Left ventricle myocardium inferior (tissue), 1 donor: ENCODE measurements at regions not wholly inside any gene's neighbourhood (a gene's known extent, or its start where the extent isn't known, plus 50 kb on each side); places are given as distances from the start of the nearest gene placed in this dataset.
A peak's percentile ranks its signal among the peaks of the same experiment; 100 is the strongest.

Source experiments
- DNase-seq: peaks from one replicate; pipeline ENCODE4 v3.0.0-alpha.2; 2020
- H3K27ac ChIP-seq: fragments of 200-600 bp; replicated peaks from 2 replicates; pipeline ENCODE4 v1.8.0; 2021
- H3K27me3 ChIP-seq: fragments of 200-600 bp; 2 replicates; pipeline ENCODE4 v1.8.0; 2021; ENCODE audit warnings: low read depth
- H3K36me3 ChIP-seq: fragments of 200-600 bp; 2 replicates; pipeline ENCODE4 v1.8.0; 2021
- H3K4me1 ChIP-seq: fragments of 200-600 bp; 2 replicates; pipeline ENCODE4 v1.8.0; 2021
- H3K4me3 ChIP-seq: fragments of 200-600 bp; 2 replicates; pipeline ENCODE4 v1.8.0; 2021; ENCODE audit warnings: mild to moderate bottlenecking, moderate library complexity
- H3K9me3 ChIP-seq: fragments of 200-600 bp; replicated peaks from 2 replicates; pipeline ENCODE4 v1.8.0; 2021
- intact Hi-C: fragments of 100-400 bp; cut with micrococcal nuclease; formaldehyde crosslinking; loops from one replicate; pipeline ENCODE4 v1.11.0; 2022
- TF ChIP-seq, protein P1 (sequence below): fragments of 200-600 bp; IDR thresholded peaks from 2 replicates; pipeline ENCODE4 v1.8.0; 2021; ENCODE audit warnings: antibody characterized with exemption, mild to moderate bottlenecking, borderline replicate concordance
- donor health status: DM: no; HTN: yes; CAD: no; lungs with severe emphysema.

GRCh38 chr2:122105171-122105876 lies 349.9 kb downstream of the TSN start:
- peaks cover 29% of the 10 kb centered on the region for H3K27me3 ChIP-seq
- H3K27ac ChIP-seq = no peak overlapping the region
- no peak for DNase-seq
- H3K4me3 ChIP-seq = no peak overlapping the region
- no peaks in the 10 kb centered on the region for H3K9me3 ChIP-seq
- no peaks in the 10 kb centered on the region for H3K4me1 ChIP-seq
- no peaks in the 10 kb centered on the region for H3K36me3 ChIP-seq
- intact Hi-C loops = no loop called here
- TF ChIP-seq, protein P1, sequence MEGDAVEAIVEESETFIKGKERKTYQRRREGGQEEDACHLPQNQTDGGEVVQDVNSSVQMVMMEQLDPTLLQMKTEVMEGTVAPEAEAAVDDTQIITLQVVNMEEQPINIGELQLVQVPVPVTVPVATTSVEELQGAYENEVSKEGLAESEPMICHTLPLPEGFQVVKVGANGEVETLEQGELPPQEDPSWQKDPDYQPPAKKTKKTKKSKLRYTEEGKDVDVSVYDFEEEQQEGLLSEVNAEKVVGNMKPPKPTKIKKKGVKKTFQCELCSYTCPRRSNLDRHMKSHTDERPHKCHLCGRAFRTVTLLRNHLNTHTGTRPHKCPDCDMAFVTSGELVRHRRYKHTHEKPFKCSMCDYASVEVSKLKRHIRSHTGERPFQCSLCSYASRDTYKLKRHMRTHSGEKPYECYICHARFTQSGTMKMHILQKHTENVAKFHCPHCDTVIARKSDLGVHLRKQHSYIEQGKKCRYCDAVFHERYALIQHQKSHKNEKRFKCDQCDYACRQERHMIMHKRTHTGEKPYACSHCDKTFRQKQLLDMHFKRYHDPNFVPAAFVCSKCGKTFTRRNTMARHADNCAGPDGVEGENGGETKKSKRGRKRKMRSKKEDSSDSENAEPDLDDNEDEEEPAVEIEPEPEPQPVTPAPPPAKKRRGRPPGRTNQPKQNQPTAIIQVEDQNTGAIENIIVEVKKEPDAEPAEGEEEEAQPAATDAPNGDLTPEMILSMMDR = no peak

- H3K4me1 ChIP-seq = no peaks in the 10 kb centered on the region
- TF ChIP-seq, protein P1 = no peak
- H3K4me3 ChIP-seq = no peak overlapping the region
- DNase-seq = no peak
- no peaks in the 10 kb centered on the region for H3K9me3 ChIP-seq
- peaks cover 29% of the 10 kb centered on the region for H3K27me3 ChIP-seq
- intact Hi-C loops = no loop called here
- H3K27ac ChIP-seq = no peak overlapping the region
- H3K36me3 ChIP-seq = no peaks in the 10 kb centered on the region
Observed at GRCh38 chr2:122105877-122106206, 350.4 kb downstream of the TSN start.

- no peaks in the 10 kb centered on the region for H3K9me3 ChIP-seq
- intact Hi-C loops = no loop called here
- no peaks in the 10 kb centered on the region for H3K4me1 ChIP-seq
- no peaks in the 10 kb centered on the region for H3K36me3 ChIP-seq
- H3K27me3 ChIP-seq = peaks cover 29% of the 10 kb centered on the region
- DNase-seq = no peak
- TF ChIP-seq, protein P1 = no peak
- no peak overlapping the region for H3K27ac ChIP-seq
- H3K4me3 ChIP-seq = no peak overlapping the region
Observed at GRCh38 chr2:122108186-122108585, 352.7 kb downstream of the TSN start.

GRCh38 chr2:122112216-122113005 lies 357.0 kb downstream of the TSN start:
- H3K9me3 ChIP-seq = no peaks in the 10 kb centered on the region

DNA sequence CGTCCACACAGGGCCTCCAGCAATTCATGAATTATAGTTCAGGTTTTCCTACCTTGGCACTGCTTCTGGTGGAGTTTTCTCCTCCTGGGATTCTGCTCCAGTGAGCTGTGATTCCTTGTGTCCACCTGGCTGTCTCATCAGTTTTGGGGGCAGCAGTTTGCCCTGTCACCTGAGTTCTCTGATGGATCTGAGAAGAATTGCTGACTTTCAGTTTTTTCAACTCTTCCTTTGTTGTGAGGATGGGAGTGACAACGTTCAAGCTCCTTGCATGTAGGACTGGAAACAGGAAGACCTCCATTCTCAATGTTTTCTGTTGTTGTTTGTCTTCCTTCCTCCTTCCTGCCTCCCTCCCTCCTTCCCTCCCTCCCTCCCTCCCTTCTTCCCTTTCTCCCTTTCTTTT lies 359.0 kb downstream of the TSN start:
- H3K27ac ChIP-seq = no peak overlapping the region
- intact Hi-C loops = no loop called here
- no peak for DNase-seq
- peaks cover 5% of the 10 kb centered on the region for H3K9me3 ChIP-seq
- no peaks in the 10 kb centered on the region for H3K4me1 ChIP-seq
- TF ChIP-seq, protein P1 = no peak
- no peaks in the 10 kb centered on the region for H3K36me3 ChIP-seq
- H3K4me3 ChIP-seq = no peak overlapping the region
- H3K27me3 ChIP-seq = peaks cover 6% of the 10 kb centered on the region

More at GRCh38 chr2:122112216-122113005, 357.0 kb downstream of the TSN start:
- Histone ChIP-seq H3K36me3 (no peaks in the 10 kb centered on the region), H3K27ac (peak overlapping the region; percentile 27), H3K27me3 (peaks cover 22% of the 10 kb centered on the region), H3K4me1 (no peaks in the 10 kb centered on the region), H3K4me3 (no peak overlapping the region)
- intact Hi-C loops = no loop called here
- TF ChIP-seq, protein P1 = no peak
- DNase-seq = no peak
